CD4-positive, alpha-beta T cell (primary cell): ENCODE measurements at regions not wholly inside any gene's neighbourhood (a gene's known extent, or its start where the extent isn't known, plus 50 kb on each side); places are given as distances from the start of the nearest gene placed in this dataset.

Experiments used
- ATAC-seq: fragments of 200-7000 bp; cut with Tn5 transposase; one replicate; pipeline ENCODE4 v1.10.0; 2022; ENCODE audit warnings: mild to moderate bottlenecking; ENCODE audit not compliant: poor library complexity
- CTCF ChIA-PET: fragments of 350-600 bp; sonication (Branson Sonifier 250); formaldehyde crosslinking; loops from one replicate; lab custom pipeline; 2021; ENCODE audit warnings: antibody characterized with exemption, inconsistent platforms; lab: Charles Lee
- POLR2A ChIA-PET: fragments of 350-600 bp; sonication (Branson Sonifier 250); formaldehyde crosslinking; loops from one replicate; lab custom pipeline; 2021; ENCODE audit warnings: antibody characterized with exemption, inconsistent platforms; lab: Charles Lee
- DNase-seq, 14 experiments: peaks; one replicate each; pipeline ENCODE4 v3.0.0-alpha.2; 2013 to 2020; ENCODE audit warnings: mixed read lengths in 2 of 14
- H3K27ac ChIP-seq, 2 donors: one replicate each; pipeline versions ENCODE4 v1.5.1 to v1.7.0; 2013; ENCODE audit warnings: low read length in 2 of 2, low read depth in 1 of 2, mild to moderate bottlenecking in 1 of 2
- H3K27me3 ChIP-seq, 2 experiments: 1 replicate in 1 of 2; 2 replicates in 1 of 2; pipeline versions ENCODE4 v1.6.1 to v1.7.0; 2013; ENCODE audit warnings: low read length in 2 of 2, control low read depth in 1 of 2, mild to moderate bottlenecking in 1 of 2, moderate library complexity in 1 of 2; ENCODE audit not compliant: insufficient read depth in 2 of 2, control insufficient read depth in 1 of 2
- H3K36me3 ChIP-seq: one replicate; pipeline ENCODE4 v1.6.1; 2013; ENCODE audit warnings: low read length, control low read depth; ENCODE audit not compliant: insufficient read depth
- H3K4me1 ChIP-seq: one replicate; pipeline ENCODE4 v1.6.1; 2013; ENCODE audit warnings: low read length, control low read depth; ENCODE audit not compliant: insufficient read depth
- H3K4me3 ChIP-seq: one replicate; pipeline ENCODE4 v1.5.1; 2013; ENCODE audit warnings: mild to moderate bottlenecking, low read length, moderate library complexity
- H3K9me3 ChIP-seq, 2 experiments: 1 replicate in 1 of 2; 2 replicates in 1 of 2; pipeline versions ENCODE4 v1.6.1 to v1.7.0; 2013; ENCODE audit warnings: low read length in 2 of 2, mild to moderate bottlenecking in 2 of 2, control low read depth in 1 of 2, moderate library complexity in 1 of 2; ENCODE audit not compliant: control insufficient read depth in 1 of 2, insufficient read depth in 1 of 2
- H3K27ac Mint-ChIP-seq: one replicate; pipeline ENCODE4 v1.8.0; 2020; ENCODE audit warnings: mixed read lengths
- H3K27me3 Mint-ChIP-seq: one replicate; pipeline ENCODE4 v1.8.0; 2021; ENCODE audit warnings: mixed read lengths
- H3K36me3 Mint-ChIP-seq: one replicate; pipeline ENCODE4 v1.8.0; 2021; ENCODE audit warnings: low read depth, mixed read lengths
- H3K4me1 Mint-ChIP-seq: one replicate; pipeline ENCODE4 v1.8.0; 2021; ENCODE audit warnings: low read depth, mixed read lengths
- H3K4me3 Mint-ChIP-seq: one replicate; pipeline ENCODE4 v1.8.0; 2020; ENCODE audit warnings: mild to moderate bottlenecking, mixed read lengths
- H3K9me3 Mint-ChIP-seq: one replicate; pipeline ENCODE4 v1.8.0; 2020; ENCODE audit warnings: mixed read lengths
- intact Hi-C, 2 experiments: fragments of 100-400 bp; cut with DNase I in 1 of 2; cut with micrococcal nuclease in 1 of 2; formaldehyde crosslinking; loops; one replicate each; pipeline versions ENCODE4 v1.15.1 to v1.9.0; 2023 to 2025; cut with DNase I, micrococcal nuclease
- TF ChIP-seq, protein P1 (sequence below): fragments of 200-600 bp; IDR thresholded peaks from one replicate; pipeline ENCODE4 v1.8.0; 2022; ENCODE audit warnings: antibody characterized with exemption, mild to moderate bottlenecking

DNA sequence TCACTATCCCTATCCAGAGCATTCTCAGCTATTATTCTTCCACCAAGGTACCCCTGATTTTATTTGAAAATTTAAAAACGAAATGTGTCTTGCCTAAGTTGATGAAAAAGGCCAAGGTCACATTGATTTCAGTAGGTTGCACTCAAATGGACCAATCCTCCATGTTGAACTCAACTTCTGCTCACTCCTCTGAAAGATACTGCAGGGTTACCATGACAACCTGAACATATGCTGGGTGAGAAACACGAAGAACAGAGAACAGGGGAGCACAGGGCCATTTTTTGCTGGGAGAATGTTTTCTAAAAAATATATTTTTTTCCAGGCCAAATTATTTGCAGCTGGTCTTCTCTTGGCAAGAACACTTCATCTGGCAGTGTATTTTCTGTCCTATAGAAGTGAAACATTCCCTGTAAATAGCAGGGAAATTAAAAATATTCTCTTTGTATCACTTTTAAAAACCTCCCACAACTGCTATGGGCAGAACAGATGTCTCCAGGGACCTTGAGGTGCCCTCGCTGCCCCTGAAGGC is 215.9 kb downstream of the NXNL2 start:
- H3K27ac Mint-ChIP-seq, result no peak overlapping the region
- intact Hi-C loops, result no loop called here
- no peak for ATAC-seq
- no peaks in the 10 kb centered on the region for H3K4me1 ChIP-seq
- ChIA-PET POLR2A (no interaction called here), CTCF (no interaction called here)
- no peaks in the 10 kb centered on the region for H3K9me3 Mint-ChIP-seq
- H3K27me3 Mint-ChIP-seq, result peaks cover 16% of the 10 kb centered on the region
- no peaks in the 10 kb centered on the region for H3K4me1 Mint-ChIP-seq
- TF ChIP-seq, protein P1, sequence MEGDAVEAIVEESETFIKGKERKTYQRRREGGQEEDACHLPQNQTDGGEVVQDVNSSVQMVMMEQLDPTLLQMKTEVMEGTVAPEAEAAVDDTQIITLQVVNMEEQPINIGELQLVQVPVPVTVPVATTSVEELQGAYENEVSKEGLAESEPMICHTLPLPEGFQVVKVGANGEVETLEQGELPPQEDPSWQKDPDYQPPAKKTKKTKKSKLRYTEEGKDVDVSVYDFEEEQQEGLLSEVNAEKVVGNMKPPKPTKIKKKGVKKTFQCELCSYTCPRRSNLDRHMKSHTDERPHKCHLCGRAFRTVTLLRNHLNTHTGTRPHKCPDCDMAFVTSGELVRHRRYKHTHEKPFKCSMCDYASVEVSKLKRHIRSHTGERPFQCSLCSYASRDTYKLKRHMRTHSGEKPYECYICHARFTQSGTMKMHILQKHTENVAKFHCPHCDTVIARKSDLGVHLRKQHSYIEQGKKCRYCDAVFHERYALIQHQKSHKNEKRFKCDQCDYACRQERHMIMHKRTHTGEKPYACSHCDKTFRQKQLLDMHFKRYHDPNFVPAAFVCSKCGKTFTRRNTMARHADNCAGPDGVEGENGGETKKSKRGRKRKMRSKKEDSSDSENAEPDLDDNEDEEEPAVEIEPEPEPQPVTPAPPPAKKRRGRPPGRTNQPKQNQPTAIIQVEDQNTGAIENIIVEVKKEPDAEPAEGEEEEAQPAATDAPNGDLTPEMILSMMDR, result no peak
- no peaks in the 10 kb centered on the region for H3K36me3 Mint-ChIP-seq
- peaks cover 0 to 2% of the 10 kb centered on the region in 2 experiments for H3K27me3 ChIP-seq
- DNase-seq, result no peak
- no peaks in the 10 kb centered on the region for H3K36me3 ChIP-seq
- H3K27ac ChIP-seq, result no peak overlapping the region
- no peak overlapping the region for H3K4me3 ChIP-seq
- H3K9me3 ChIP-seq, result peaks cover 0 to 9% of the 10 kb centered on the region in 2 experiments
- H3K4me3 Mint-ChIP-seq, result no peak overlapping the region

DNA sequence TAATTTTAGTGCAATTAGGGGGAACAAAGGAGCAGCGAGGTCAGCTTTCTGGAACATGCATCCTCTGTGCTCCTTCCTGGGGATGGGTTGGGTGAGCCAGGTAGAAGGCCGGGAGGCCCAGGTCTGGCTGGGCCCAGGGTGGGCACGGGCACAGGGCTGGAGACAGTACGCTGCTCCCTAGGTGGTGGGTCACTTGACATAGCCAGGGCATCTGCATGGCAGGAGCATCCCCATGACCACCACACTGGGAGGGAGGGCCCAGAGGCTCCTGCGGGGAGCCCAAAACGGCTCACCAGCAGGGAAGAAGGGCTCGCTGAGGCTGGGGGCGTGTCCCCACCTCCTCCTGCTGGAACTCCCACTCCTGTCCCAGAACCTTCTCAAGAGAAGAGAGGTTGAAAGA is 216.8 kb downstream of the NXNL2 start:
- H3K9me3 Mint-ChIP-seq, result no peaks in the 10 kb centered on the region
- no peak overlapping the region for H3K4me3 Mint-ChIP-seq
- intact Hi-C loops, result no loop called here
- H3K36me3 Mint-ChIP-seq, result no peaks in the 10 kb centered on the region
- peaks cover 18% of the 10 kb centered on the region for H3K27me3 Mint-ChIP-seq
- no peaks in the 10 kb centered on the region for H3K36me3 ChIP-seq
- peaks cover 0 to 9% of the 10 kb centered on the region in 2 experiments for H3K9me3 ChIP-seq
- no peak overlapping the region for H3K27ac ChIP-seq
- ChIA-PET CTCF (no interaction called here), POLR2A (no interaction called here)
- no peaks in the 10 kb centered on the region for H3K4me1 Mint-ChIP-seq
- ATAC-seq (no peak), DNase-seq (no peak)
- peaks cover 0 to 2% of the 10 kb centered on the region in 2 experiments for H3K27me3 ChIP-seq
- no peak overlapping the region for H3K4me3 ChIP-seq
- TF ChIP-seq, protein P1, result no peak
- H3K27ac Mint-ChIP-seq, result no peak overlapping the region
- no peaks in the 10 kb centered on the region for H3K4me1 ChIP-seq

DNA sequence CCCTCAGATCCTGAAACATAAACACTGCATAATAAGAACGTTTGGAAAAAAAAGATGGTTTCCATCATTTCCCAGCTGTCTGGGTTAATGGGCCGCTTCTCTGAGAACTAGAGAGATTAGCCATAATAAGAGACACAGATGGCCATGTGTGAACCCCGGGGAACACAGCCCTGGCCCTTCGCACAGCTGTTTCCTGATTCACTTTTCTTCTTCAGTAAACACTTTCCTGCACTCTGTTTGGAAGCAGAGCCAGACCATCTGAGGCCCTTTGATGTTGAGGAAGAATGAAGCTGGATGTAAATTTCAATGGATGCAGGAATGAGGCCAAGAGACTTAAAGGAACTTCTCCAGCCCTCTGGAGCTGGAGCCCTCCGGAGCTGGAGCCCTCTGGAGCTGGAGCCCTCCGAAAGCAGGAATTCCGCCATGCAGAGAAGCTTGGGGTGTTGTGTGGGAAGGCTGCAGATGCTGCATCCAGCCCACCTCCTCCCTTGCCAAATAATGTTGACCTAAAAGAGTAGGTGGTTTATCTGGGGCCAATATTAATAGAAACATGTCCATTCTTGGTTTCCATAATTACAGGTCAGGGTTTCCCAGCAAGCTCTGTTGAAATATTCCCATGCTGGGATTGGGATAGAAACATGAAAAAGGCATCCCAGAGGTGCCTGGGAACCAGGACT is 218.9 kb downstream of the NXNL2 start:
- Mint-ChIP-seq H3K4me1 (no peaks in the 10 kb centered on the region), H3K27ac (no peak overlapping the region), H3K9me3 (no peaks in the 10 kb centered on the region), H3K27me3 (peaks cover 25% of the 10 kb centered on the region), H3K36me3 (no peaks in the 10 kb centered on the region), H3K4me3 (no peak overlapping the region)
- H3K9me3 ChIP-seq, result peaks cover 0 to 9% of the 10 kb centered on the region in 2 experiments
- H3K27ac ChIP-seq, result no peak overlapping the region
- CTCF ChIA-PET, result no interaction called here
- DNase-seq (no peak), ATAC-seq (no peak)
- H3K4me1 ChIP-seq, result no peaks in the 10 kb centered on the region
- TF ChIP-seq, protein P1, result no peak
- POLR2A ChIA-PET, result no interaction called here
- no peaks in the 10 kb centered on the region for H3K36me3 ChIP-seq
- no peak overlapping the region for H3K4me3 ChIP-seq
- peaks cover 0 to 2% of the 10 kb centered on the region in 2 experiments for H3K27me3 ChIP-seq
- intact Hi-C loops, result no loop called here
